ENCODE measurements at regions not wholly inside any gene's neighbourhood (a gene's known extent, or its start where the extent isn't known, plus 50 kb on each side); places are given as distances from the start of the nearest gene placed in this dataset.

DNA sequence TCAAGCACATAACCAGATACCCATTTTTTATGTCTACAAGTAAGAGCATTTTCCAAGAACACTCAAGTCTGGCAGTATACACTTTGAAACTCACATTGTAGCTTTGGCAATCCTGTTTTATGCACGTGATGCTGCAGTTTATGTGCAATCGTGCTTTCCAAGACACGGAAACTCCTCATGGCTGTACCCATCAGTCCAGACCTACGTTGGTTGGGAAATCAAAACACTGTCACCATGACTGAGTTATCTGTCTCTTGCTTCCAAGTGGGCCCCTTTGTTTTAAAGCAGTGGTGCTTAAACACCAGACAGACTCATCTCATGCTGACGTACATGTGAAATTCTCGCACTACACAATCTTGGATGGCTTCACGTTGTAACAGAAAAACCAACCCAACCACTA is 192.8 kb downstream of the LTN1 start:
- Histone ChIP-seq H3K27ac (peak overlapping the region in 1 of 4 donors; percentile 41), H3K4me3 (no peak overlapping the region), H3K27me3 (no peaks in the 10 kb centered on the region), H3K9me3 (no peaks in the 10 kb centered on the region), H3K36me3 (no peaks in the 10 kb centered on the region), H3K4me1 (no peaks in the 10 kb centered on the region)
- intact Hi-C loops (cut with DNase I; ENCODE audit: low total_unique reads) (no loop called here), in situ Hi-C loops (cut with MboI; ENCODE audit: low pct_ligation_motif_present in 1 of 4, low pct_unique_long_range_greater_than_20kb in 1 of 4, low sequenced_read_pairs in 3 of 4) (no loop called here)
- TF ChIP-seq POLR2A (IDR thresholded peaks at IDR 0.05) (no peak), POLR2AphosphoS5 (IDR thresholded peaks at IDR 0.05) (peak in 1 of 3 donors; percentile 57)
- TF ChIP-seq, protein P1, sequence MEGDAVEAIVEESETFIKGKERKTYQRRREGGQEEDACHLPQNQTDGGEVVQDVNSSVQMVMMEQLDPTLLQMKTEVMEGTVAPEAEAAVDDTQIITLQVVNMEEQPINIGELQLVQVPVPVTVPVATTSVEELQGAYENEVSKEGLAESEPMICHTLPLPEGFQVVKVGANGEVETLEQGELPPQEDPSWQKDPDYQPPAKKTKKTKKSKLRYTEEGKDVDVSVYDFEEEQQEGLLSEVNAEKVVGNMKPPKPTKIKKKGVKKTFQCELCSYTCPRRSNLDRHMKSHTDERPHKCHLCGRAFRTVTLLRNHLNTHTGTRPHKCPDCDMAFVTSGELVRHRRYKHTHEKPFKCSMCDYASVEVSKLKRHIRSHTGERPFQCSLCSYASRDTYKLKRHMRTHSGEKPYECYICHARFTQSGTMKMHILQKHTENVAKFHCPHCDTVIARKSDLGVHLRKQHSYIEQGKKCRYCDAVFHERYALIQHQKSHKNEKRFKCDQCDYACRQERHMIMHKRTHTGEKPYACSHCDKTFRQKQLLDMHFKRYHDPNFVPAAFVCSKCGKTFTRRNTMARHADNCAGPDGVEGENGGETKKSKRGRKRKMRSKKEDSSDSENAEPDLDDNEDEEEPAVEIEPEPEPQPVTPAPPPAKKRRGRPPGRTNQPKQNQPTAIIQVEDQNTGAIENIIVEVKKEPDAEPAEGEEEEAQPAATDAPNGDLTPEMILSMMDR (IDR thresholded peaks at IDR 0.05): no peak
- 72 to 80% methylated on average over 6 to 7 of the region's 7 CpGs for WGBS, 2 donors (ENCODE audit: low coverage in 1 of 2)
- DNase-seq: no peak

DNA sequence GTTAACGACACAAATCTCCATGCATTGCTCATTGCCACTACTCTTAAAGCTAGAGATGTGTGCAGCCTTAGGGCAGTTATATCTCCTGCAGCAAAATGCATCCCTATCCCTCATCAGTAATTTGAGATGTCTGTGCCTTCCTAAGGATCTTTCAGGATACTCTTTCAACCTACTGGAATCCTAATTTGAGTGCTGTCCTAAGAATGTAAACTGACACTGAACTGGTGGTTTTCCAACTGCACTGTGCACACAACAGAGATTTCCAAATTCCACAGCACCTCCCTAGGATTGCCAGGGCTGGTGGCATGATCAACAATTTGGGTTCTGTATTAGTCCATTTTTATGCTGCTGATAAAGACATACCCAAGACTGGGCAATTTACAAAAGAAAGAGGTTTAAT is 193.9 kb downstream of the LTN1 start:
- H3K27ac ChIP-seq: peak overlapping the region in 1 of 4 donors; percentile 41
- no peak for TF ChIP-seq POLR2A (IDR thresholded peaks at IDR 0.05)
- no peak for TF ChIP-seq POLR2AphosphoS5 (IDR thresholded peaks at IDR 0.05)
- TF ChIP-seq, protein P1 (IDR thresholded peaks at IDR 0.05): no peak
- TF ChIP-seq EP300 (IDR thresholded peaks at IDR 0.05; ENCODE audit: low read depth): no peak
- 76% methylated on average over 1 of the region's 1 CpG; no CpG with 5 or more reads in 1 of the 2 donors for WGBS, 2 donors (ENCODE audit: low coverage in 1 of 2)

DNA sequence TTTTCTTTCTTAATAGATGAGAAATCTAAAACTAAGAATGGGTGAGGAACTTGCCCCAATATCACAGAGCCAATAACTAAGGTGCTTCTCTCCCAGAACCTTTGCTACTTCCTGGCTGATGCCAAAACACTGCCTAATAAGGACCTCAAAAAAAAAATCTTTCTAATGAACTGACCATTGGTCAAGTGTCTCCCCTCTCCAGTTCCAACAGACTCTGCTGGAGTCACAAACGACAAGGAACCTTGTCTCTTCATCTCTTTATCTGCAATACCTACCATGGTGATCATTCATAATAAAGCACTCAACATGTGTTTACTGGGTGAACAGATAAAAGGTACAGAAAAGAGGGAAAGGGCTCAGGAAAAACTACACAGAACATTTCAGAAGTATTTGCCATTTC is 197.4 kb downstream of the LTN1 start:
- in situ Hi-C loops (cut with MboI; ENCODE audit: low pct_ligation_motif_present in 1 of 4, low pct_unique_long_range_greater_than_20kb in 1 of 4, low sequenced_read_pairs in 3 of 4): no loop called here
- Histone ChIP-seq H3K4me1 (no peaks in the 10 kb centered on the region), H3K27ac (no peak overlapping the region), H3K36me3 (no peaks in the 10 kb centered on the region), H3K9me3 (no peaks in the 10 kb centered on the region), H3K4me3 (no peak overlapping the region), H3K27me3 (no peaks in the 10 kb centered on the region)
- WGBS, 2 donors (ENCODE audit: low coverage in 1 of 2): 78 to 100% methylated on average over 1 of the region's 1 CpG
- DNase-seq: no peak
- intact Hi-C loops (cut with DNase I; ENCODE audit: low total_unique reads): no loop called here
- TF ChIP-seq EP300 (IDR thresholded peaks at IDR 0.05; ENCODE audit: low read depth) (no peak), POLR2A (IDR thresholded peaks at IDR 0.05) (no peak), POLR2AphosphoS5 (IDR thresholded peaks at IDR 0.05) (no peak)
- TF ChIP-seq, protein P1 (IDR thresholded peaks at IDR 0.05): no peak

More for the DNA sequence above, 193.9 kb downstream of the LTN1 start:
- Histone ChIP-seq H3K4me3 (no peak overlapping the region), H3K27me3 (no peaks in the 10 kb centered on the region), H3K9me3 (no peaks in the 10 kb centered on the region), H3K36me3 (no peaks in the 10 kb centered on the region), H3K4me1 (no peaks in the 10 kb centered on the region)
- in situ Hi-C loops (cut with MboI; ENCODE audit: low pct_ligation_motif_present in 1 of 4, low pct_unique_long_range_greater_than_20kb in 1 of 4, low sequenced_read_pairs in 3 of 4) (no loop called here), intact Hi-C loops (cut with DNase I; ENCODE audit: low total_unique reads) (no loop called here)
- DNase-seq: no peak

DNA sequence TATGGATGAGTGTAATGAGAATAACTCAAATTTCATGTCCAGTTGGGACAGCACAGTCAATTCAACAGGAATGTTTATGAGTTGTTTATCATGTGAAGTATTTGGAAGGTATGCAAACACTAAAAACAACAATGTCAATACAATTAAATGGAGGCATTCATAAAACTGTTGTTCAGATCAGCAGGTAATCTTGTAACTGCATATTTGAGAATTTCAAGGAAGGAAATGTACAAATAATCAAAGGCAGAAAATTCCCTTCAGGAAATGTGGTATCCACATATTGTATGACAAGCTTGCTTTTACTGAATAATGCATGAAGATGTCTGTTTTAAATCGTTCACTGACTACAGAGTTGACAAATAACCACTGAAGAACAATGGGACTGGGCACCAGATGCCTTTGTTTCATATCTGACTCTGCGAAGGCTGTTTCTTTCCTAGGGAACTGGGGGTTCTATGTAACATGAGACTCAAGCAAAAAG is 198.3 kb downstream of the LTN1 start:
- in situ Hi-C loops (cut with MboI; ENCODE audit: low pct_ligation_motif_present in 1 of 4, low pct_unique_long_range_greater_than_20kb in 1 of 4, low sequenced_read_pairs in 3 of 4): no loop called here
- Histone ChIP-seq H3K4me3 (no peak overlapping the region), H3K36me3 (no peaks in the 10 kb centered on the region), H3K9me3 (no peaks in the 10 kb centered on the region), H3K27ac (no peak overlapping the region), H3K27me3 (no peaks in the 10 kb centered on the region), H3K4me1 (no peaks in the 10 kb centered on the region)
- intact Hi-C loops (cut with DNase I; ENCODE audit: low total_unique reads): no loop called here
- WGBS, 2 donors (ENCODE audit: low coverage in 1 of 2): 63 to 75% methylated on average over 2 of the region's 2 CpGs
- no peak for DNase-seq
- TF ChIP-seq EP300 (IDR thresholded peaks at IDR 0.05; ENCODE audit: low read depth): no peak
- TF ChIP-seq POLR2AphosphoS5 (IDR thresholded peaks at IDR 0.05): no peak
- TF ChIP-seq, protein P1 (IDR thresholded peaks at IDR 0.05): no peak
- no peak for TF ChIP-seq POLR2A (IDR thresholded peaks at IDR 0.05)

All from transverse colon (tissue), 4 donors.